Muscle of leg (tissue), 3 donors: ENCODE measurements at regions not wholly inside any gene's neighbourhood (a gene's known extent, or its start where the extent isn't known, plus 50 kb on each side); places are given as distances from the start of the nearest gene placed in this dataset.
A peak's percentile ranks its signal among the peaks of the same experiment; 100 is the strongest.

Source experiments
- DNase-seq: peaks from one replicate; pipeline ENCODE4 v3.0.0; 2013
- H3K27ac ChIP-seq: one replicate; pipeline ENCODE4 v1.5.1; 2013; ENCODE audit warnings: mild to moderate bottlenecking, low read length, control low read depth
- H3K27me3 ChIP-seq: one replicate; pipeline ENCODE4 v1.6.1; 2013; ENCODE audit warnings: low read length; ENCODE audit not compliant: control insufficient read depth, insufficient read depth
- H3K36me3 ChIP-seq: one replicate; pipeline ENCODE4 v1.6.1; 2013; ENCODE audit warnings: low read length; ENCODE audit not compliant: control insufficient read depth, insufficient read depth
- H3K4me1 ChIP-seq: one replicate; pipeline ENCODE4 v1.6.1; 2013; ENCODE audit warnings: low read length; ENCODE audit not compliant: control insufficient read depth, insufficient read depth
- H3K4me3 ChIP-seq: one replicate; pipeline ENCODE4 v1.5.1; 2013; ENCODE audit warnings: low read length, control low read depth
- H3K9me3 ChIP-seq: replicated peaks from 2 replicates; pipeline ENCODE4 v1.6.1; 2013; ENCODE audit warnings: low read depth, low read length; ENCODE audit not compliant: control insufficient read depth
- WGBS: methylation state at CpG from one replicate; pipeline ENCODE4 v1.1.5; 2013; ENCODE audit warnings: missing lambda C conversion rate; ENCODE audit not compliant: insufficient coverage; 5-methylcytosine and 5-hydroxymethylcytosine counted together

DNA sequence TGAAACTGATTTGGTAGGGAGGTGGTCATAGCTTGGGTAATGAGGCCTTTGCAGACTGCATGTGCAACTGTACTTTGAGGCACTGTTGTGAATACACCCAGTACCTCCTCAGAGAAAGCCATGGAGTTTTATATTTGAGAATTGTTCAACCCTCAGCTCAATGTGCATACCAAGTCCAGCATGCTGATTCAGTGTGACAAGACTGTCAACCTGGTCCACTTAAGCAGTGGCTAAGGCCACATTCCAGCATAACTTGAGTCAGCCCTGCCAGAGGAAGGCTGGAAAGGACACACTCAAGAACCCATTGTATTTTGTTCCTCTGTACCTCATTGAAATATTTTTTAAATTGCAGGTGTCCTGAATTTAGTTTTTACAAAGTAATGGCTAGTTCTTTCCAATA lies 121.8 kb upstream of the HNMT start:
- Histone ChIP-seq H3K4me1 (no peaks in the 10 kb centered on the region), H3K9me3 (no peaks in the 10 kb centered on the region), H3K4me3 (no peak overlapping the region), H3K27me3 (no peaks in the 10 kb centered on the region), H3K36me3 (no peaks in the 10 kb centered on the region), H3K27ac (no peak overlapping the region)
- no peak for DNase-seq

DNA sequence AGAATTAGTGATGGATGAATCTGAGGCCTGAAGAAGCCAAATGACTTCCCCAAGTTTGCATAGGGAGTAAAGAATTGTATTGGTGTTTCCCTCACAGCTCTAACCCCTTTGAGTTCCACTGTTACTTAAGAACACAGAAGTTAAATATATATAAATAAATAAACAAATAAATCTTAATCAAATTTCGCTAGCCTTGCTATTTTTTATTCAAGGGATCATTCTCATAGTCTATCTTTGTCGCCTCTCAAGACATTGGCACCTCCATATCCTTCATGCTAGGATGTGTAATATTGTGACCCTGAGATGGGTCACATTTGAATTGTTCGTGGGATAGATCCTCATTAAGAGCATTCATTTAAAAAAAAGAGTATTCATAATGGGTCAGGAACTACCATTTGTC lies 121.3 kb upstream of the HNMT start:
- H3K4me1 ChIP-seq = no peaks in the 10 kb centered on the region
- H3K9me3 ChIP-seq = no peaks in the 10 kb centered on the region
- H3K27ac ChIP-seq = no peak overlapping the region
- no peak overlapping the region for H3K4me3 ChIP-seq
- DNase-seq = no peak
- WGBS = no CpG with 5 or more reads among the region's 3 CpGs
- H3K27me3 ChIP-seq = no peaks in the 10 kb centered on the region
- H3K36me3 ChIP-seq = no peaks in the 10 kb centered on the region

DNA sequence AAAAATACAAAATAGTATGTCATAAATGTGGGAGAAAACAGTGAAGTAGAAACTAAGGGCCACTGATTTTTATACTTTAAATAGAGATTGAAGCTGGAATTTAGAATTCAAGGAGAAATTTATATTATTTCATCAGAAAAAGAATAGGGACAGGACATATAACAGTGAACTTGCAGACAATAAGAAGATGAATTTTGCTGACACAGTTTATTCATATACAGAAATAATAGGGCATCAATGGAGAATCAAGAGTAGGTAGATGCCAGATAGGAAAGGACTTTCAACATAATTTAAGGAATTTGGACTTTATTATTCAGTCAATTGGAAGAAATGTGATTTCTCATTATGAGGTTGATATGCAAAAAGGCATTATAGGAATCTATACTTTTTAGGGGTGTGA lies 118.9 kb upstream of the HNMT start:
- no peak for DNase-seq
- no peaks in the 10 kb centered on the region for H3K9me3 ChIP-seq

DNA sequence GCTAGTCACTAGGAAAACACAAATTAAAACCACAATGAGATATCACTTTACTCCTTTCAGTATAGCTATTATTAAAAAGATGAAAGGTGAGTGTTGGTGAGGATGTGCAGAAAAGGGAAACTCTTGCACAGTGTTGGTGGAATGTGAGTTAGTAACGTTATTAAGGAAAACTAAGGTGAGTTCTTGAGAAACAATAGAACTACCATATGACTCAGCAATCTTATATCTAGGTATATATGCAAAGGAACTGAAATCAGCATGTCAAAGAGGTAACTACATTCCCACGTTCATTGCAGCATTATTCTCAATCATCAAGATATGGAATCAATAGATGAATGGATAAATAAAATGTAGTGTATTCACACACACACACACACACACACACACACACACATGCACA lies 117.3 kb upstream of the HNMT start:
- Histone ChIP-seq H3K27ac (no peak overlapping the region), H3K4me3 (no peak overlapping the region), H3K36me3 (no peaks in the 10 kb centered on the region), H3K27me3 (no peaks in the 10 kb centered on the region), H3K9me3 (no peaks in the 10 kb centered on the region), H3K4me1 (no peaks in the 10 kb centered on the region)
- no CpG with 5 or more reads among the region's 2 CpGs for WGBS
- no peak for DNase-seq

More for the DNA sequence above, 118.9 kb upstream of the HNMT start:
- no peaks in the 10 kb centered on the region for H3K27me3 ChIP-seq
- no peak overlapping the region for H3K4me3 ChIP-seq
- H3K36me3 ChIP-seq = no peaks in the 10 kb centered on the region
- no peaks in the 10 kb centered on the region for H3K4me1 ChIP-seq
- no peak overlapping the region for H3K27ac ChIP-seq

DNA sequence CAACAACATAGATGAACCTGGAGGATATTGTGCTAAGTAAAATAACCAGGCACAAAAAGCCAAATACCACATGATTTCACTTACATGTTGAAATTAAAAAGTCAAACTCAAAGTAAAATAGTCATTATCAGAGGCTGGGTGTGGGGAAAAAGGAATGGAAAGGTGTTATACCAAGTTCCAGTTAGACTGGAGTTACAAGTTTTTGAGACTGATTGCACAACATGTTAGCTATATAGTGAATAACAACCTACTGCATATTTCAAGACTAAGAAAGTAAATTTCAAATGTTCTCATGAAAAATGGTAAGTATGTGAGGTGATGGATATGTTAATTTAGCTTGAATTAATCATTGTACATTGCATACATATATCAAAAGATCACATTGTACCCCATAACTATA lies 116.8 kb upstream of the HNMT start:
- Histone ChIP-seq H3K4me3 (no peak overlapping the region), H3K36me3 (no peaks in the 10 kb centered on the region), H3K27ac (no peak overlapping the region), H3K4me1 (no peaks in the 10 kb centered on the region), H3K27me3 (no peaks in the 10 kb centered on the region), H3K9me3 (no peaks in the 10 kb centered on the region)
- DNase-seq = no peak

- WGBS = 89% methylated on average over 1 of the region's 3 CpGs
- H3K27me3 ChIP-seq = no peaks in the 10 kb centered on the region
- no peak for DNase-seq
- H3K36me3 ChIP-seq = no peaks in the 10 kb centered on the region
- no peaks in the 10 kb centered on the region for H3K4me1 ChIP-seq
- H3K4me3 ChIP-seq = no peak overlapping the region
- no peak overlapping the region for H3K27ac ChIP-seq
- H3K9me3 ChIP-seq = no peaks in the 10 kb centered on the region
Measured at GRCh38 chr2:137857881-137858280, 106.4 kb upstream of the HNMT start.

DNA sequence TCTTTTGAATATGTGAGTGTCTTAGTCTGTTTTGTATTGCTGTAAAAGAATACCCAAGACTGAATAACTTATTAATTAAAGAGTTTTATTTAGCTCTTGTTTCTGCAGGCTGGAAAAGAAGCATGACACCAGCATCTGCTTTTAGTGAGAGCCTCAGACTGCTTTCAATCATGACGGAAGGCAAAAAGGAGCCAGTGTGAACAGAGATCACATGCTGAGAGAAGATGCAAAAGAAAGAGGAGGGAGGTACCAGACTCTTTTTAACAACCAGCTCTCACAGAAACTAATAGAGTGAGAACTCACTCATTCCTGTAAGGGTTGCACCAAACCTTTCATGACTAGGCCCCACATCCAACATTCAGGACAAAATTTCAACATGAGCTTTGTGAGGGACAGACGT lies 101.6 kb upstream of the HNMT start:
- Histone ChIP-seq H3K4me3 (no peak overlapping the region), H3K27ac (no peak overlapping the region), H3K27me3 (no peaks in the 10 kb centered on the region), H3K36me3 (no peaks in the 10 kb centered on the region), H3K4me1 (no peaks in the 10 kb centered on the region), H3K9me3 (no peaks in the 10 kb centered on the region)
- WGBS = 25% methylated on average over 1 of the region's 2 CpGs
- DNase-seq = no peak

DNA sequence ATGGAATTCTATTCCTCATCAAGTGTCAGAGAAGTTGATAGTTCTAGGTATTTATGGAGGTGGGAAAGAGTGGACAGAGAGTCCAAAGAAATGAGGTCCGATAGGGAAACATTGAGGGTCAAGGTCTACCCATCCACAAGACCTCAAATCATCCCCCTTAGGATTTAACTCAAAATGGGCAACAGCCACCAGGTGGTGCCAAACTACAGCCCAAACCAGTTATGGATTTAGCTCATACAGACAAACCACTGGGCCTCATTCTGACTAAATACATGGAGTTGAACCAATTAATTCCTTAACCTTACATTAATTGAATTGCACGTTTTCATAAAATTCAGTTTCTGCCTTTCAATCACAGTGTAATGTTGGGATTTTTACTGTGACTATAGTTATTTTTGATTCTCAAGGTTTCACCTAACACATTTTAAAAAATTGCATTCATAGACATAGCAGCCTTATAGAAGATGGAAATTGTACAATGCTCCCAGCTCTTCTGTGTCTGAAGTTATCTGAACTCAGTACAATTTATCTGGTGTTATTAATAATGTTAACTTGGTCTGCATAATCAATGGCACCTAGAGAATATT lies 98.2 kb upstream of the HNMT start:
- Histone ChIP-seq H3K9me3 (no peaks in the 10 kb centered on the region), H3K4me1 (no peaks in the 10 kb centered on the region), H3K4me3 (no peak overlapping the region), H3K27ac (no peak overlapping the region), H3K27me3 (no peaks in the 10 kb centered on the region), H3K36me3 (no peaks in the 10 kb centered on the region)
- DNase-seq = peak; percentile 18
- no CpG with 5 or more reads among the region's 2 CpGs for WGBS

DNA sequence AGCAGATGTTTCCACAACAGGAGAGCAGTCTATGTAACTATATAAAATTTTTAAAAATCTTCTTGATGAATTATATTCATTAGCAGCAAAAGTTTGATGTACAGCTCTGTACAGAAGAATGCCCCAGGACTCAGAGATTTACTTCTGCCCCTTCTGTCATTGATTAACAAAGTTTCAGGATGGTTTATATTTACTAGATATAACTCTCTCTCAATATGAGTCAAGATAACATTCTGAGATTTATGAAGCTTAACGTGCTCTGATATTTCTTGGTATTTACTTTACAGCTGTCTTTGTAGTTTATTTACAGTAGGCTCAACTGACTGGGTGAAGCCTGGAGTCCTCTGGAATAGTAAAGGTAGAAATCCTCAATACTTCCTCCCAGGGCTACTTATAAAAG lies 93.6 kb upstream of the HNMT start:
- no peaks in the 10 kb centered on the region for H3K9me3 ChIP-seq
- H3K27me3 ChIP-seq = no peaks in the 10 kb centered on the region
- no CpG with 5 or more reads among the region's 1 CpG for WGBS
- DNase-seq = no peak
- no peaks in the 10 kb centered on the region for H3K36me3 ChIP-seq
- no peak overlapping the region for H3K27ac ChIP-seq
- H3K4me3 ChIP-seq = no peak overlapping the region
- H3K4me1 ChIP-seq = no peaks in the 10 kb centered on the region

- no peaks in the 10 kb centered on the region for H3K36me3 ChIP-seq
- H3K4me3 ChIP-seq = no peak overlapping the region
- no peaks in the 10 kb centered on the region for H3K9me3 ChIP-seq
- H3K4me1 ChIP-seq = no peaks in the 10 kb centered on the region
- WGBS = no CpG with 5 or more reads among the region's 4 CpGs
- no peaks in the 10 kb centered on the region for H3K27me3 ChIP-seq
- no peak for DNase-seq
- H3K27ac ChIP-seq = no peak overlapping the region
Measured at GRCh38 chr2:137872577-137872976, 91.7 kb upstream of the HNMT start.

DNA sequence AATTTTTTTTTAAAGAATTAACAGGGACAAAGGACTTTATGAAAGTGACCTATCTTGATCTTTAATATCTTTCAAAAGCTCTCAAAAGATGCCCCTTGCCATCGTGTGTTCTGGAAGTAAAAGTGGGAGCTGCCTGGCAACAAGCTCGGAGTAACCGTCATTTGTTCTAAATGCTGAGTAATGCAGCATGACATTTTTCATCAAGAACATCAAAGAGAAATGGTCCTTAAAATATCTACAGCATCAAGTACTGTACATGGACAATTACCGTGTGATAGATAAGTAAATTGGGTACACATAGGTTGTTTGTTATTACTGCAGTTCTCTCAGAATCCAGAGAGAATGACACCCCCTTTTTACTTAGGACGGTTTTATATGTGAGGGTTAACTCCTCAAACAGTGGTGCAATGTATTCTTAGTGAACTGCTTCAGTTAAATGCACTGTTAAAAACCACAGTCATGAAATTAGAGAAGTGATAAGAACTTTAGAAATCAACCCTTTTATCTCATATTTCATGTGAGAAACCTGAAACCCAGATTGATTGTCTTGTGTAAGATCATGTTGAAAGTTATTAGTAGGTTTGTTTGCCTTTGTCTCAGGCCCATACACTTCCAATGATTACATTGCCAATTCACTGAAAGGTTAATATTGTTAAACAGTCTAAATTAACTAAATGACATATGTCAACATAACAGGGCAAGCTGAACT lies 90.6 kb upstream of the HNMT start:
- WGBS = no CpG with 5 or more reads among the region's 5 CpGs
- Histone ChIP-seq H3K4me1 (no peaks in the 10 kb centered on the region), H3K9me3 (no peaks in the 10 kb centered on the region), H3K36me3 (no peaks in the 10 kb centered on the region), H3K4me3 (no peak overlapping the region), H3K27ac (no peak overlapping the region), H3K27me3 (no peaks in the 10 kb centered on the region)
- no peak for DNase-seq
